ENCODE measurements at regions not wholly inside any gene's neighbourhood (a gene's known extent, or its start where the extent isn't known, plus 50 kb on each side); places are given as distances from the start of the nearest gene placed in this dataset.
"Not testable (repeated sequence)": the region's sequence is repeated elsewhere in the genome, so short reads cannot be mapped to it uniquely, and the experiment has no call there.

DNA sequence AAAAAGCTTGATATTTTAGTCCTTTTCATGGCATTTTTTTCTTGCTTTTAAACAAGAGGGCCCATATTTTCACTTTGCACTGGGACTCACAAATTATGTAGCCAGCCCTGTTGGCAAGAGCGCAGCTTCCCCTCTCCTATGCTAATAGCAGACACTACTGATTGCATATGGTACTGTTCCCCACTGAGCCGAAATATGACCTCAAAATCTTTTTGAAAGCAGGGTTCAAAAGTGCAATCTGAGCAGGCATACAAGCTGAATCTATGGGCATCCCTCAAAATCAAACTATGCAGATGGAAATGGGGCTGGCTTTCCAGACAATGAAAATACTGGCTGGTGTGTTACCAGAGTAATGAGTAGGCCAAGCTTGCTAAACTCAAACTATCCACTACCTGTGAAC, 225.2 kb upstream of the SETMAR start:
- DNase-seq, result no peak

GRCh38 chr3:4078903-4079302, 224.3 kb upstream of the SETMAR start:
- DNase-seq, result no peak

DNA sequence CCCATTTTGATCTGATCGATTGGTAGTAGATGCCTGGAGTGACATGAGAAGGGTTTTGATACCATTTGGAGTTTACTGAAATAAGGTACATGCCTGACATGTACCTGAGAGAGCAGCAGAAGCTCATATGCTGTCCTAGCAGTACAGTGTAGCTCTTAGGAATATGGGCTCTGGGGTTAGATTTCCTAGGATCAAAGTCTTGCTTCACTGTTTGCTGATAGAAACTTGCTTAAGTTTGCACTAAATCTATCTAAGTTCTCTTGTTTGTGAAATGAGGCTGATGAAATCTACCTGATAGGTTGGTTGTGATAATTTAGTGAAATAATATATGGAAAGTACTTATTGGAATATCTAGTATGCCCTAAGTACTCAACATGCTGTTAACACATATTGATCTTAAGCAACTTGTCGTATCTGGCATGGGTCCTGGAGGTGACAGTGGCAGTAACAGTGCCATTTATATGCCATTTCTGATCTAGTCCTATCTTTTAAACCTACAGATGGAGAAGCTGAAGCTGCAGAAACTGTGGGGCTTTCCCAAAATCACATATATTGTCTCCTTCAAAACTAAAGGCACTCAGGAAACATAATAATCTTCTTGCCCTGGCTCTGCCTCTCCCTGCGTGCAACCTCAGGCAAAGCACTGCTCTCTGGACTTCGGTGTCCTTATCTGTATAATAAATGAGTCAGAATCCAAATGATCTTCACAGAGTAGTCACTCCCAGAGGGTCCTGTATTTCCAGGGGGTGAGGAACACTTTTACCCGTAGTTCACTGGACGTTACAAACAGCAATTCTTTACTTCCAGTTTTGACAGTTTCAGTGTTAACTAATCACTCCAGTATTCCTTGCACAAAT, 223.6 kb upstream of the SETMAR start:
- no peak for DNase-seq

- DNase-seq, result no peak
Observed at GRCh38 chr3:4083225-4084015, 219.7 kb upstream of the SETMAR start.

GRCh38 chr3:4084271-4084670, 218.9 kb upstream of the SETMAR start:
- no peak for DNase-seq

GRCh38 chr3:4086662-4087061, 216.5 kb upstream of the SETMAR start:
- not testable (repeated sequence) for DNase-seq

DNA sequence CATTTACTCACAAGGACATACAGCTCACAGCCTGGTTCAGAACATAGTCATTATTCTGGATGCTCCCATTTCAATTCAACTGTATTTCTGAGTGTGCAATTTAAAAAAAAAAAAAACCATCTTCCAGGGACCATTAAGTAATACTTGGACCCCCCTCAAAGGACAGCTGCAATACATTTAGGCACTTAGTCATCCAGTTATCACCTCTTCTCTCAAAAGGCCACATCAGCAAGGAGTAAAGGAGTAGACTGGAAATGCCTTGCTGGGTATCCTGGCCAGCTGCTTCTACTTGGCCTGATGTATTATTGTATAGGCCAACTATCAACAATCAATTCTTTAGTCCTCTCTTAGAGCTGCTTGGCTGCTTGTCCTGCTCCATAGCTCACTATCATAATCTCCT, 211.4 kb upstream of the SETMAR start:
- DNase-seq, result no peak

DNA sequence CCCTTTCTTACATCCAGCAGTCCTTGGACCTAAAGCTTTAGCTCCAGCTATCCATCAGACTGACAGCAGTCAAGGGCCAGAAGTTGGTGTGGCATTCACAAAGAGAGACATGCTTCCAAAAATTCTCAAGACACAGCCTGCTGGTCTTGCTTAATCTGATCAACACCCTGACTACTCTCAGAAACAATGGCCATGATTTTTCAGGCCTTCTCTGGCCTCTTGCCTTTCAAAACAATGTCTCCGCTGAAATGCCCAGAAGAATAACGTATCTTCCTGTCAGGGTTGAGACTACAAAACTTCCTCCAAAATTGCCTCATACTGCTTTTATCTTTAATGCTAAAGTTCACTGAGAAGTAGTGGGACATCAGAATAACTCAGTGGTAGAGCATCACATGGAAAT, 205.4 kb upstream of the SETMAR start:
- no peak for DNase-seq

GRCh38 chr3:4099607-4100006, 203.6 kb upstream of the SETMAR start:
- no peak for DNase-seq

DNA sequence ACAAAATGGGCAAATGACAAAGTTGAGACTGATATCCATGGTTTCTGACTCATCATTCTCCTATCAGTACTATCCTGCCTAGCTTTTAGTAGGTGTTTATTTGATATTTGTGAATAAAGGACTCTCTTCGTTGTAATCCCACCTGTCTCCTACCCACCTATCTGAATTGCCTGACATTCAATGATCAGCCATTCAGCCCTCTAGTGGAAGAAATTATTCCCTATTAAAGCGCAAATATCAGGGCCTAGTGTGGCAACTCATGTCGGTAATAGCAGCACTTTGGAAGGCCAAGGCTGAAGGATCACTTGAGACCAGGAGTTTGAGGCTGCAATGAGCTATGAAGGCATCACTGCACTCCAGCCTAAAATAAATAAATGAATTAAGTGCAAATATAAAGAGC, 195.7 kb upstream of the SETMAR start:
- DNase-seq, result no peak

GRCh38 chr3:4113811-4114522, 189.2 kb upstream of the SETMAR start:
- no peak for DNase-seq

- no peak for DNase-seq
Observed at GRCh38 chr3:4119119-4119518, 184.1 kb upstream of the SETMAR start.

DNA sequence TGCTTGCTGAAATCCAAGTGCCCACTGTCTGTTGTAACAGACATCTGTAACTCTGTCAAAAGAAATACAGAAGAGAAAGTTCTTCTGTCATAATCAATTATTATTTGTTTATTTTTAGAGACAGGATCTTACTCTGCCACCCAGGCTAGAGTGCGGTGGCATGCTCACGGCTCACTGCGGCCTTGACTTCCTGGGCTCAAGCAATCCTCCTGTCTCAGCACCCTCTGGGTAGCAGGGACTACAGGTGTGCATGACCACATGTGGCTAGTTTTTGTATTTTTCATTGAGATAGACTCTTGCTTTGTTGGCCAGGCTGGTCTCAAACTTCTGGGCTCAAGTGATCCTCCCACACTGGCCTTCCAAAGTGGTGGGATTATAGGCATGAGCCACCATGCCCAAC, 177.6 kb upstream of the SETMAR start:
- DNase-seq, result no peak

- DNase-seq, result no peak
Observed at GRCh38 chr3:4138150-4138785, 164.9 kb upstream of the SETMAR start.

DNA sequence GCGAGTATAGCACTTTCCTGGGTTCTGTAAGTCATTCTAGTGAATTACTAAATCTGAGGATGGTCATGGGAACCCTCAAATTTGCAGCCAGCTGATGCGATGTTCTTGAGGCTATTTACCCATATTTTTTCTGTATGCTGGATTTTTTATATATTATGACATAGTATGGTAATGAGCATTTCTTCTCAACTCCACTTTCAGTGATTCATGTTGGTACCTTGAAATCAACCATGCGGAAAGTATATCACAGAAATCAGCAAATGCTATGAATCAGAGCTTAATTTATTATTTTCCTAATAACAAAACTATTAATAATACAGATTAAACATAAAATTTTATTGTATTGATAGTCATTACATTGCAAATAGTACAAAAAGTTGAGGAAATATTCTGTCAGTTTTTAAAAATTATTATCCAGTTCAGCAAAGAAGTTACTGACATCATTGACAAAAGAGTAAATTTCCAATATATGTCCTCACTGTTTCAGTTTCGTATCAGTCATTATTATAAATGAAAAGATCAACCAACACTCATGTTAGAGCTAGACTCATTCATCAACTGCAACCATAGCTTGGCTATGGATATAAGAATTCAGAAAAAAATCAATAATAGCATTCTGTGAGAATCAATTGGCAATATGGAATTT, 164.3 kb upstream of the SETMAR start:
- no peak for DNase-seq

DNA sequence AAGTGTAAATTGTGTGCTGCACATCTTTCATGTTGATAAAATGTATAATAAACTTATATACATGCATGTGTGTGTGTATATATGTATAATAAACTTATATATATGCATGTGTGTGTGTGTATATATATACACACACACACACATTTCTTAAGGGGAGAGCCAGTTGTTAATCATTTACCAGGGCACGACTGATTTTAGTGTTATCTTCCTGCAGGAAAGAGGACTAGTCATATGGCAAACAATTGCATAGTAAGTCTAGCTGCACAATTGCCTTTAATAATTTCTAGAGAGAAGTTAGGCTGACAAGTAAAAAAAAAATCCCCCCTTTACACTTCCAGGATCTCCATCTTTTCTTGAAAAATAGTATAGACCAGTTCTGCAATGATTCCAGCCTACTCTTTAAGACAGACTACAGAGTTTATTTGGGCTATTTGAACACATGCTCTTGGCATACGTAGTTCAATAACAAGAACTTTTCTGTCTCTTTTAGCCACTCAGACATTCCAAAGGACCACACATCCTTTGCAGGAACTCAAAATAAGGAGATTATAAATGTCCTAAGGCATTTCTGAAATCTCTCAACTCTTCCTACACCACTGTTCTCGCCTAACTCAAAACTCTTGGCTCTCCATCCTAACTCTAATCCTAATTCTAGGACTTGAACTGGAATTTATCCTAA, 163.6 kb upstream of the SETMAR start:
- DNase-seq, result no peak

- no peak for DNase-seq
Observed at GRCh38 chr3:4140921-4141320, 162.2 kb upstream of the SETMAR start.

DNA sequence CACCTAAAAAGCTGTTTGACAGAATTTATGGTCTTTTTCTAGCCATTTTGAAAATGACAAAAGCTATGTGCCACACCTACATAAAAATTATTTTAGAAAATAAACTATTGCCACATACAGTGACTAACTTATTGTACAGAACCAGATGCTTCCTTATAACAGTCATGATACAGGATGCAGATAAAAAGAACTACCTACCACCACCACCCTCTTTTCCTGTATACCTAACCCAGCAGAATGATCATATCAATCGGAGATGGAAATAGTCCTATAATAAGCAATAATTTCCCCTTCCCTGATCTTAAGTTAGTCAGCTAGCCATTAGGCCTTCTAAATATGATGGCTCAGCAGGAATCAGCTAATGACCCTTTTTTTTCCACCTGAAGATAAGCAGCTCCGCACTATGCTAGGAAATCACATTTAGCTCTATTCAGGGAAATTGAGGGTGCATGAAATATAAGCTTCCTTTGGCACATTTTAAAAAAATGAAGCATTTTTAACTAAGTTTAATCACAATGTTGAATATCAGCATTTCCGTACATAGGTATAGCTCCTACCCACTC, 155.5 kb upstream of the SETMAR start:
- DNase-seq, result no peak

DNA sequence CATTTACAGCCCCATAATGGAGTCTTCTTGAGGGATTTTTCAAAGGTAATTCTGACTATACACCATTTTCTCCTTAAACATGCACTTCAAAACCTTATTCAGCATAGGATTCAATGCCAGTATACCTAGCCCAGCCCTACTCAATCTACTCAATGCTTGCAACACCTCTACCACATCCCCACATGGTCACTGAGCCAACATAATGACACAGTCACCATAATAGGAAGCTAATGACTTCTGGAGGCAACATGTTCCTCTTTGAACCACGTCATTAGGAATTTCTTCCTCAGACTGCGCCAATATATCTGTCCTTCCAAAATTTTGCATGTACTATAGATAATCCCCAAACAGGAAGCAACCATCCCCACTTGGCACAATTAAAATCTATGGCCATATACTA, 153.9 kb upstream of the SETMAR start:
- no peak for DNase-seq

DNA sequence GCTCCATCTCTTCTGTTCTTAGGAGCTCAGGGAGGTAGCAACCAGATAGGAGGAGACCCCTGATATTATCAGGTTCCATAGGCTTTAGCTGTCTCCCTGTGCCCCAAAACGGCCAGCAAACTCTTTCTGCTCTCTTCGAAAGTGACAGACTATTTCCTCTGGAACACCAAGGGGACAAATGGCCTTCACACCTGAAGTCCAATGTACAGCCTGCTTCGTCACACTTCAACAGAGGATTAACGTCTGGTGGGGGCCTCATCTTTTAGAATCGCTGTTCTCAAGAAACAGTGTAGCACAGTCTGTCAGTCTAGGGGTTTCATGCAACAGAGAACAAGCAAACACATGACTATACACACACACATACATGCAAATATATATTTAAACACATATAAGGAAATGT, 152.4 kb upstream of the SETMAR start:
- no peak for DNase-seq

- DNase-seq, result no peak
Observed at GRCh38 chr3:4151859-4152258, 151.3 kb upstream of the SETMAR start.
